Cardiac fibroblast (primary cell): ENCODE measurements at regions not wholly inside any gene's neighbourhood (a gene's known extent, or its start where the extent isn't known, plus 50 kb on each side); places are given as distances from the start of the nearest gene placed in this dataset.

Source experiments
- DNase-seq, 2 donors: peaks; one replicate each; pipeline versions ENCODE4 v3.0.0 to v3.0.0-alpha.2; 2010; ENCODE audit warnings: low read depth in 2 of 2
- H3K4me3 ChIP-seq, 2 donors: replicated peaks in 1 of 2; 1 replicate in 1 of 2; 2 replicates in 1 of 2; pipeline ENCODE4 v1.5.1; 2011; ENCODE audit warnings: low read depth in 2 of 2, low read length in 2 of 2, mild to moderate bottlenecking in 2 of 2, moderate library complexity in 1 of 2
- TF ChIP-seq, protein P1 (sequence below): IDR thresholded peaks from one replicate; pipeline ENCODE4 v1.5.1; 2011; ENCODE audit warnings: low read depth, mild to moderate bottlenecking, low read length, inconsistent platforms

- no peak overlapping the region for H3K4me3 ChIP-seq
- no peak for DNase-seq
- TF ChIP-seq, protein P1, sequence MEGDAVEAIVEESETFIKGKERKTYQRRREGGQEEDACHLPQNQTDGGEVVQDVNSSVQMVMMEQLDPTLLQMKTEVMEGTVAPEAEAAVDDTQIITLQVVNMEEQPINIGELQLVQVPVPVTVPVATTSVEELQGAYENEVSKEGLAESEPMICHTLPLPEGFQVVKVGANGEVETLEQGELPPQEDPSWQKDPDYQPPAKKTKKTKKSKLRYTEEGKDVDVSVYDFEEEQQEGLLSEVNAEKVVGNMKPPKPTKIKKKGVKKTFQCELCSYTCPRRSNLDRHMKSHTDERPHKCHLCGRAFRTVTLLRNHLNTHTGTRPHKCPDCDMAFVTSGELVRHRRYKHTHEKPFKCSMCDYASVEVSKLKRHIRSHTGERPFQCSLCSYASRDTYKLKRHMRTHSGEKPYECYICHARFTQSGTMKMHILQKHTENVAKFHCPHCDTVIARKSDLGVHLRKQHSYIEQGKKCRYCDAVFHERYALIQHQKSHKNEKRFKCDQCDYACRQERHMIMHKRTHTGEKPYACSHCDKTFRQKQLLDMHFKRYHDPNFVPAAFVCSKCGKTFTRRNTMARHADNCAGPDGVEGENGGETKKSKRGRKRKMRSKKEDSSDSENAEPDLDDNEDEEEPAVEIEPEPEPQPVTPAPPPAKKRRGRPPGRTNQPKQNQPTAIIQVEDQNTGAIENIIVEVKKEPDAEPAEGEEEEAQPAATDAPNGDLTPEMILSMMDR, result no peak
Measured at GRCh38 chr18:64416990-64417389, 268.1 kb upstream of the LINC00305 start.

GRCh38 chr18:64415218-64415617, 266.3 kb upstream of the LINC00305 start:
- TF ChIP-seq, protein P1, result no peak
- H3K4me3 ChIP-seq, result no peak overlapping the region
- no peak for DNase-seq

DNA sequence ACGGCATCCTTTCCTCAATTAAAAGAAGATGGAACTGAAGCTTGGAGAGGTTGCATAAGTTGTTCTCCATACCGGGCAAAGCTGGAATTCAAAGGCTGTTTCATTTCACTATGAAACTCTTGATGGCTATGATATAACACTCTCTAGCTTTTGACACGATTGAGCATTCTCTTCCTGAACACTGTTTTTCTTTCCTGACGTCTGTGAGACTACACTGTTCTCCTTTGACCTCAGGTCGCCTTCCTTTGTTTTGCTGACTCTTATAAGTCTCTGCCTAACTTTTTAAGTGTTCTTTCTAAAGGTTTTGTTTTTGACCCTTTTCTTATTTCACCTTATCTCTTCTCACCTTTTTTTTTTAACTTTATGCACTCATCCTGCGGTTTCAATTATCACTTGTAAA, 261.8 kb upstream of the LINC00305 start:
- TF ChIP-seq, protein P1, result no peak
- no peak for DNase-seq

GRCh38 chr18:64409511-64409910, 260.6 kb upstream of the LINC00305 start:
- DNase-seq, result peak; percentile 0 to 14
- TF ChIP-seq, protein P1, result no peak
- H3K4me3 ChIP-seq, result no peak overlapping the region

More for the DNA sequence above, 261.8 kb upstream of the LINC00305 start:
- H3K4me3 ChIP-seq, result no peak overlapping the region

GRCh38 chr18:64407606-64408005, 258.7 kb upstream of the LINC00305 start:
- DNase-seq, result no peak
- H3K4me3 ChIP-seq, result no peak overlapping the region
- TF ChIP-seq, protein P1, result no peak

- DNase-seq, result peak; percentile 0 to 5
- H3K4me3 ChIP-seq, result no peak overlapping the region
- TF ChIP-seq, protein P1, result no peak
Measured at GRCh38 chr18:64405161-64405560, 256.3 kb upstream of the LINC00305 start.

DNA sequence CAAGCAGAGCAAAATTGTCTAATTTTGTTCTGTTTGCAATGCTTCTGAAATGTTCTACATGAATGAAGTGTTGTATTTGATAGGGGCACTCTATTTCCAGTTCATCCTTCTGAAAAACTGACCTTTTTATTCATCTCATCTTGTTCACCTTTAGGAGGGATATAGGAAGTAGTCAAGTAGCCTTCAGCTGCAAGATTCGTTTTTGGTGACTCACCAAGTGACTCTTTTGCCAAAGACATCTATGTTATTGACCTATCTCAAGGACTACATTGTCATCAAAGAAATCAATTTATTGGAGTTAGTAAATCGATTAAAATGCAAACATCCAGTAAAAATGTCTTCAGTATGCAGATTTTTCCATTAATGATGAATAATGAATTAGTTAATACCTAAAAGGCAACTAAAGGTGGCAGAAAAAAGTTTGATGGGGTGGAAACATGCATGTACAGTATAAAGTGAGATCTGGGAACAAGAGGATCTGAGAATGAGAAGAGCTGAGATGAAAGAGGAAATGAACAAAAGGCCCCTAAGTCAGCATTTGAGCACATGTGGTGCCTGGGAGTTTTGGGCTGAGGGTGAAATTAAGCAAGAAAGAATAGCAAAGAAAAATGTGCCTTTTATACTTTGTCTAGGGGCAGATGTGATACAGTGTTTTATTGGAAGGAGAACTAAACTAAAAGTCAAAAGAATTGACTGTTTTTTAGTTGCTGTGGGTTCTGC, 255.1 kb upstream of the LINC00305 start:
- no peak for DNase-seq

More for the DNA sequence above, 255.1 kb upstream of the LINC00305 start:
- H3K4me3 ChIP-seq, result no peak overlapping the region
- TF ChIP-seq, protein P1, result no peak
